BJ (cell line): ENCODE measurements at regions not wholly inside any gene's neighbourhood (a gene's known extent, or its start where the extent isn't known, plus 50 kb on each side); places are given as distances from the start of the nearest gene placed in this dataset.

Experiments used
- CTCF ChIA-PET: fragments of 350-600 bp; formaldehyde crosslinking; extraction: SDS; loops from one replicate; lab custom pipeline; 2021; ENCODE audit warnings: antibody characterized with exemption, inconsistent platforms; lab: Yijun Ruan, JAX
- POLR2A ChIA-PET: fragments of 300-600 bp; sonication (Branson Sonifier 250); formaldehyde crosslinking; extraction: SDS; loops from one replicate; lab custom pipeline; 2021; ENCODE audit warnings: antibody characterized with exemption; lab: Charles Lee
- DNase-seq: peaks from one replicate; pipeline ENCODE4 v3.0.0-alpha.2; 2011; ENCODE audit warnings: low read depth
- H3K27me3 ChIP-seq: 2 replicates; pipeline ENCODE4 v1.6.0; 2011; ENCODE audit warnings: low read length; ENCODE audit not compliant: control insufficient read depth, insufficient read depth
- H3K36me3 ChIP-seq: 2 replicates; pipeline ENCODE4 v1.5.1; 2011; ENCODE audit warnings: low read length; ENCODE audit not compliant: control insufficient read depth, insufficient read depth
- H3K4me3 ChIP-seq: 2 replicates; pipeline ENCODE4 v1.5.1; 2011; ENCODE audit warnings: low read depth, mild to moderate bottlenecking, control low read depth, low read length
- TF ChIP-seq, protein P1 (sequence below): IDR thresholded peaks from 2 replicates; pipeline ENCODE4 v1.5.1; 2011; ENCODE audit warnings: low read depth, mild to moderate bottlenecking, control low read depth, inconsistent platforms, low read length, moderate library complexity; ENCODE audit not compliant: insufficient read depth

DNA sequence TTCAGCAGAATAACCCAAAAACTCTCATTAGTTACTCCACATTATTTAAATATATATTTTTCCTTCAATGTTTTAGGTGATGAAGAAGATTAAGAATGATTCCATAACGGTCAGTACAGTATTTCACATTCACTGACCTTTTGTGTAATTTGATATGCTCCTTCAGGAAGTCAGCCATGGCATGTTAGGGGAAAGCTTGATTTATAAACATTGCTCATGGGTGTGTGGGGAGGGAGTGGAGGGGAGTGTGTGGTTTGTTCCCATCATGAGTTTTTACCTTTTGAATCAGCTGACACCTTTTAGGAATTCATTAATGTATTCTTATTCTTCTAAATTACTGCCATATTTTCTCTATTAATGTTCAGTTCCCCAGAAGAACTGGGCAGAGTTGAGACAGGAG is 240.2 kb downstream of the ATG4C start:
- Histone ChIP-seq H3K36me3 (no peaks in the 10 kb centered on the region), H3K4me3 (no peak overlapping the region), H3K27me3 (no peaks in the 10 kb centered on the region)
- no peak for DNase-seq
- ChIA-PET POLR2A (no interaction called here), CTCF (no interaction called here)
- TF ChIP-seq, protein P1, sequence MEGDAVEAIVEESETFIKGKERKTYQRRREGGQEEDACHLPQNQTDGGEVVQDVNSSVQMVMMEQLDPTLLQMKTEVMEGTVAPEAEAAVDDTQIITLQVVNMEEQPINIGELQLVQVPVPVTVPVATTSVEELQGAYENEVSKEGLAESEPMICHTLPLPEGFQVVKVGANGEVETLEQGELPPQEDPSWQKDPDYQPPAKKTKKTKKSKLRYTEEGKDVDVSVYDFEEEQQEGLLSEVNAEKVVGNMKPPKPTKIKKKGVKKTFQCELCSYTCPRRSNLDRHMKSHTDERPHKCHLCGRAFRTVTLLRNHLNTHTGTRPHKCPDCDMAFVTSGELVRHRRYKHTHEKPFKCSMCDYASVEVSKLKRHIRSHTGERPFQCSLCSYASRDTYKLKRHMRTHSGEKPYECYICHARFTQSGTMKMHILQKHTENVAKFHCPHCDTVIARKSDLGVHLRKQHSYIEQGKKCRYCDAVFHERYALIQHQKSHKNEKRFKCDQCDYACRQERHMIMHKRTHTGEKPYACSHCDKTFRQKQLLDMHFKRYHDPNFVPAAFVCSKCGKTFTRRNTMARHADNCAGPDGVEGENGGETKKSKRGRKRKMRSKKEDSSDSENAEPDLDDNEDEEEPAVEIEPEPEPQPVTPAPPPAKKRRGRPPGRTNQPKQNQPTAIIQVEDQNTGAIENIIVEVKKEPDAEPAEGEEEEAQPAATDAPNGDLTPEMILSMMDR: no peak

GRCh38 chr1:63027176-63027575 is 243.2 kb downstream of the ATG4C start:
- H3K4me3 ChIP-seq: no peak overlapping the region
- TF ChIP-seq, protein P1: no peak
- POLR2A ChIA-PET: no interaction called here
- no peak for DNase-seq
- no peaks in the 10 kb centered on the region for H3K27me3 ChIP-seq
- no peaks in the 10 kb centered on the region for H3K36me3 ChIP-seq
- CTCF ChIA-PET: no interaction called here

DNA sequence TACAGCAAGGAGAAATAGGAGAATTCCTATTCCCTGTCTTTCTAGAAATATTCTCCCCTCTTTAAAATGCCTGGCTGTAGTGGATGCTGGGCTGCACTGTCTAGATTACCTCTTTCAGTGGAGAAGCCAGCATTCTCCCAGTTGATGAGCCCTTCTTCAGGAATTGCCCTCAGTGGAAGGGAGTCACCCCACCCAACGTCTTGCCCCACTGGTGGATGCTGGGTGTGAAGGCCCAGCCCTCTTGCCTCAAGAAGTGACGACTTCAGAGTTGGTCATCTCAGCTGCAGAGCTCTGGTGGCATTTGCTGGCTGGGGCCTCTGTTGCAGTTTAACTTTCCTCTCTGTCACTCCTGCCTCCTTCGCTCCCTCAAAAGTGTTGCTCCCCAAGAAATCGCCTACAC is 248.2 kb downstream of the ATG4C start:
- no peak for DNase-seq
- Histone ChIP-seq H3K36me3 (no peaks in the 10 kb centered on the region), H3K4me3 (no peak overlapping the region), H3K27me3 (no peaks in the 10 kb centered on the region)
- POLR2A ChIA-PET: no interaction called here
- CTCF ChIA-PET: no interaction called here
- TF ChIP-seq, protein P1: no peak

DNA sequence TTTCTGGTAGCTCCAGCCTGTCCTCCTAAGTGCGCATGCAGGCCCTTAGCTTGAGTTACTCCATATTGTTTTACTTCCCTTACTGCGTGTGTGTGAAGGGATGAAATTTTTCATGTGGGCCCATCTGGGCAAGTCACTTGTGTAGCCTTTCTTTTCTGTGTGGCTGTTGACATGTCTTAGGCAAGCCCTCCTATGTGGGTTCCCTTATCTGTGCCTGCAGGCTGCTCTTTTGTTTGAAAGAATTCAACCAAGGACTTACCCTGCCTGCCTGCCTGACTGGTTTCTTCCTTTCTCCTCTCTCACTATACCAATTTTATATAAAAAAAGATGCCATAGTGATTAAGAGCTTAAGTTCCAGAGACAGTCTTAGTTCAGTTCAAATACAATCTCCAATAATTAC is 249.3 kb downstream of the ATG4C start:
- CTCF ChIA-PET: no interaction called here
- POLR2A ChIA-PET: no interaction called here
- Histone ChIP-seq H3K27me3 (no peaks in the 10 kb centered on the region), H3K4me3 (no peak overlapping the region), H3K36me3 (no peaks in the 10 kb centered on the region)
- TF ChIP-seq, protein P1: no peak
- DNase-seq: no peak

DNA sequence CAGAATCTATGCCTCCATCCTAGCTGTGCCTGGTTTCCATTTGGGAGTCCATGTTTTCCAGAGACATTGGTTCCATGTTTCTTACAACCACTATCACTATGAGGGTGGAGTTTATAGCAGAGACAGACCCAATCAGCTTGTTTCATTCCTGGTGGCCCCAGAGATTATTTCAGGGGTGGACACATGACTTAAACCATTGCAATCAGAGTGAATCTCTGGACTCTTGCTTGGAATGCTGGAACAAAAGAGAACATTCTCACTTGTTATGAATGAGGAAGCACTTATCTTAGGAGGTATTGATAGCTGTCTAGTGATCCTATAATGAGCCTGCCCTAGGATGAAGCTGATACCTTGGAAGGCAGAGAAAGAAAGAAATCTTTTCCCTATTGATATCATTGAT is 250.3 kb downstream of the ATG4C start:
- Histone ChIP-seq H3K27me3 (no peaks in the 10 kb centered on the region), H3K36me3 (no peaks in the 10 kb centered on the region), H3K4me3 (no peak overlapping the region)
- TF ChIP-seq, protein P1: no peak
- ChIA-PET CTCF (no interaction called here), POLR2A (no interaction called here)
- DNase-seq: no peak
